C1 segment of cervical spinal cord (tissue), 14 donors: ENCODE measurements at regions not wholly inside any gene's neighbourhood (a gene's known extent, or its start where the extent isn't known, plus 50 kb on each side); places are given as distances from the start of the nearest gene placed in this dataset.
A peak's percentile ranks its signal among the peaks of the same experiment; 100 is the strongest.
"Not testable (repeated sequence)": the region's sequence is repeated elsewhere in the genome, so short reads cannot be mapped to it uniquely, and the experiment has no call there.

Experiments used
- DNase-seq, 14 donors: peaks; one replicate each; lab custom pipeline; 2025; lab: John Stamatoyannopoulos, UW

- DNase-seq: no peak
Observed at GRCh38 chr2:61677942-61678341, 139.8 kb upstream of the XPO1 start.

DNA sequence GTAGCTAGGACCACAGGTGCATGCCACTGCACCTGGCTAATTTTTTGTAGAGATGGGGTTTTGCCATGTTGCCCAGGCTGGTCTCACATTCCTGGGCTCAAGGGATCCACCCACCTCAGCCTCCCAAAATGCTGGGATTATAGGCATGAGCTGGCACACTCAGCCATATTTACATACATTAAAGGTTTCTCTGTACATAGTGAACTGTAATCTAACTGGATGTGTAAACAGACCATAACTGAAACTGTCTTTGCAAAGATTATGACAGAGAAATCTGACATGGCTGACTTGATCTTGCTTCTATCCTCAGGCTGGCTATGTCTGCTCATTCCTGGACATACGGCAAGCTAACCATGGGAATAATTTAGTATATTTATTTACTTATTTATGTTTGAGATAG lies 139.2 kb upstream of the XPO1 start:
- no peak for DNase-seq

GRCh38 chr2:61675204-61675603 lies 137.0 kb upstream of the XPO1 start:
- no peak for DNase-seq

GRCh38 chr2:61671561-61672315 lies 133.6 kb upstream of the XPO1 start:
- peak in 5 of 14 donors; percentile 11 to 32 (median 12) for DNase-seq

DNA sequence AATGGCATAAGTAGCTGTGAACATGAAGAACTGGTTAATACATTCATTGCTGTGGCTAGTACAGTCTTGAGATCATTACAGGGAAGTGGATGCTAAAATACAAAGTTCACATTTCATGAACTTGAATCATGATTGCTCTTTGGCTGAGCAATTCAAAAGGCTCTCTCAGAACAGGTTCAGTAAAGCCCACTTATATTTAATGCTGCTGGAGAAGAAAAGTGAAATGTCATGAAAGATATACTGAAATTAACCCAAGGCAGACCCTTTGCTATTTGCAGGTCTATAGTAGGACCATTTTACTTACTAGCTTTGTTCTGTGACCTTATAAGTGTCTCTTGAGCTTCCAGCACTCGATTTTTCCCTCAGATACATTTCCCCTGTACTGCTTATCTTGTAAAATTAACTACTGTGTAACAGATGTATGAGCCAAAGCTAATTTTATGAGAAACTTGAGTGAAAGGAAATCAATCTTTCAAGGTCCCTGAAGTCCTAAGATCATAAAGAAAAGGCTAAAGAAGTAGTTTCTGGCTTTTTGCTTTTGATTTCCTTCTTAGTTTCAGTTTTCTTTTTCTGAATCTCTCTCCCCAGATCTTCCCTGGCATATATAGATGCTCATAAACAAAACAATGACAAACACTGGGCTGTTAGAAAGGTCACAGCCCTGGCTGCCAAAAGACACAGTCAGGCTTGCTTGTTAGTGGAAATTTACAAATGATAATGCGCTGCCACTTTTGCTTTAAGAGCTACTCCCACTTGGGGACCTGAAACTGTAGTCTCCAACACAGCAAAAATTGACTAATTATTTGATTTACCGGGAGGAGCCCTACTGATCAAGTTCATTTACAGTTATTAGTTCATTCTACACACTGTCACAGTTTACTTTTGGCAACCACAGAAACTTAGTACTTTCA lies 132.7 kb upstream of the XPO1 start:
- peak in 9 of 14 donors; percentile 5 to 57 (median 23) for DNase-seq

- DNase-seq: no peak
Observed at GRCh38 chr2:61664190-61664589, 126.0 kb upstream of the XPO1 start.

DNA sequence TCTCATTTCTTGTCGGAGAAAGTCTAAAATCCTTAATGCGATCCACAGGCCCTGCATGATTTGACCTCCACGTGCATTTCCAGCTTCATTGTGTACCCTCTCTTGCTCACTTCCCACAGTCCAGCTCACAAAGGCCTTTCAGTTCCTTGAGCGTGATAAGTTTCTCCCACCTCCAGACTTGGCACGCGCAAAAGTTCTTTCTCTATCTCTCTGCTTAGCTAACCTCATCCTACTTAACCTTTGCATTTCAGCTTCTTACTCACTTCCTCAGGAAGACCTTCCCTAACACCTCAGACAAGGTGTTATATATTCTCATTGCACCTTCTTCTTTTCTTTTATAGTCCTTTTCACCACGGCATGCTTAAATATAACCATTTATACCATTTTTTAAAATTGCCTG lies 124.8 kb upstream of the XPO1 start:
- no peak for DNase-seq

DNA sequence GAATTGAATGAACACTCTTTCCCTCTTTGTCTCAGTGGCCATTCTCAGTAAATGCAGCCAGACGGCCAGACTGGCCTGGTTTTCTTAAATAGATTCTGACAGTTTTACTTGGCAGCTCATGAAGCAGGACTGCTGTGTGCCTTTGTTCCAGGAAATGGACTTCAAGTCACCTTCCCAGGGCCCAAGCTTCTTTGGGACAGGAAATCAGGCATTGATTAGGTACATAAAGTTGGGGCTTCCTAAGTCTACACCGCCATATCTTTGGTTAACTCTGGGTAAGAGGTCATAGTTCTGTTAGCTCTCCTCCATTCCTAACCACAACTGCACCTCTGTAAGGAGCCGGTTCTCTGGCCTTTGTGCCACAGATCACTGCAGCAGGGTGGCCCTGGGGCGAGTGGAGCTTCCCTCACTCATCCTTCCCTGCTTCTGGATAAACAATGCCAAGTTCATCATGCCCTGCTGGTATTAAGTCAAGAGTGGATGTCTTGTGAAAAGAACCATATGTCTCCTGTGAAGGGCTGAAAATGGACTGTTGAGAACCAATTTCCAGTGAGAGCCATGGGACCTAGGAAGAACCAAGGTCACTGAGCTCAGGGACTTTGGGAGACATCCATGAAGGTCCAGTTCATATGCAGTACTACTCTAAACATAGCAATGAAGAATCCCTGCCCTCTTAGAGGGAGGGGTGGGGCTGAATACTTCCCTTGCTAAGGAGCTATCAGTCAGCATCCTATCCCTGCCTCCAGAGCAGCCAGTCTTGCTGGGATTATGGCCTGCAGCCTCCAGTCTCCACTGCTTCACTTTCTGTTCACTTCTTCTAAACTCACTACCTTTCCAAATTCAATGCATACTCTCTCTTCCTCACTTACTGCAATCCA lies 122.6 kb upstream of the XPO1 start:
- peak in 2 of 14 donors; percentile 12 to 13 for DNase-seq

DNA sequence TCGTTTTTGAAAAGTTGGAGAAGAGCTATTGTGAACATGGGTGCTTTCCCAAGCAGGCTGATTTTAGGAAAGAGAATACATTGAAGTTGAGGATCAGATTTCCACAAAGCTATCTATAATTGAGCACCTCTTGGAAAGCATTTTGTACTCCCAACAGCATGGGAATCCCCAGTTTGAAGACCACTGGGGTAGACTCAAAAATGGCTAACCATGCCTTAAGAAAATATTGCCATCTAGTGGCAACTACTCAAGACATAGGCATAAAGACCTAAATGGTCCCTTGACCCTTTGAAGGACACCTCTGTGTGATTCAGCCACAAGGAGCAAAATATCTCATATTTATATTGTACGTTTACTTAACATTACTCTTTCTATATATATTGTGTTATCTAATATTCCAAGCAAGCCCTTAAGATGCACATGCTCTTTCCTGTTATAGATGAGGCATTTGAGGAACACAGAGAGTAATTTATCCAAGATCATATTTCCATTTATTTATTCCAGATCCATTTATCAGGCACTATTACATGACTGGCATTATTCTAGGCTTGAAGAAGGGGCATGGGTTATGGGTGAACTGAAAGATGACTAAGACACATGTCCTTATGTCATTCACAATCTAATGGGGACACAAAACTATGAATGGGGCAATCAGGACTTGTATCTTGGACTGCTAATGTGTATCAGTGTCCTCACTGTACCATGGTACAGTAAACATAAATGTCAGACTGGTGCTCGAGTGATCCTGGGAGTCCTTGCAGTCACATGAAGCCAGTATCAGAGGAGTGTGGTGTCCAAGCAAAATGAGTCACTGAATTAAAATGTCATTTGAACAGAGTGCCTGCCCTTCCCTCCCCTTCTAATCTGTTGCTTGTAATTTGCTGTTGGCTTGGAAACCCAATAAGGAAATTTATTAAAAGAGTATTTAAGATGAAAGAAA lies 121.0 kb upstream of the XPO1 start:
- no peak for DNase-seq

- DNase-seq: not testable (repeated sequence)
Observed at GRCh38 chr2:61649946-61650345, 111.8 kb upstream of the XPO1 start.

- no peak for DNase-seq
Observed at GRCh38 chr2:61649021-61649420, 110.9 kb upstream of the XPO1 start.

DNA sequence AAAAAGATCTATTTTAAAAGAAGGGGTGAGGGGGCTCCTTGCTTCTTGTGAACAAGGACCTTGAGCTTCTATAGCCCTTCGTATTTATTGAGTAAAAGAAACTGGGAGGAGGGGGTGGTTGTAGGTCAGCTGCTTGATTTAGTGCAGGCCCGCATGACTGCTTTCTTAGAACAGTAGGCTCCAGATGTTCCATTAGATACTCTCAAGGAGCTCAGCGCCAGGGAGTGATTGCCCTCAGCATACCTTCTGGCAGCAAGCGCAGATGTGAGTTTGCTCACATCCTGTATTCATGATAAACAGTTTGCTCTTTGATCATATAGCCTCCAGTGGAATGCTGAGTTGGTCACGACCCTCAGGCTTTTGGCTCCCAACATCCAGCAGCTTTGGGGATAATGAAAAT lies 108.9 kb upstream of the XPO1 start:
- no peak for DNase-seq

- DNase-seq: no peak
Observed at GRCh38 chr2:61645911-61646310, 107.8 kb upstream of the XPO1 start.

GRCh38 chr2:61643153-61643552 lies 105.0 kb upstream of the XPO1 start:
- not testable (repeated sequence) for DNase-seq

DNA sequence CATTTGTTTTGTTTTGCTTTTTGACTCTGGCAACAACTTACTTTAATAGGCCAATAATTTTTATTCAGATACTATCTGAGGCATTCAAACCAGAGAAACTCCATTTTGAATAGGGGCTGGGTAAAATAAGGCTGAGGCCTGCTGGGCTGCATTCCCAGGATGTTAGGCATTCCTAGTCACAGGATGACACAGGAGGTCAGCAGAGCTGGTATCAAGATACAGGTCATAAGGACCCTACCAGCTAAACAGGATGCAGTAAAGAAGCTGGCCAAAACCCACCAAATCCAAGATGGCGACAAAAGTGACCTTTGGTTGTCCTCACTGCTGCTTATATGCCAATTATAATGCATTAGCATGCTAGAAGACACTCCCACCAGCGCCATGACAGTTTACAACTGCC lies 102.2 kb upstream of the XPO1 start:
- DNase-seq: no peak

DNA sequence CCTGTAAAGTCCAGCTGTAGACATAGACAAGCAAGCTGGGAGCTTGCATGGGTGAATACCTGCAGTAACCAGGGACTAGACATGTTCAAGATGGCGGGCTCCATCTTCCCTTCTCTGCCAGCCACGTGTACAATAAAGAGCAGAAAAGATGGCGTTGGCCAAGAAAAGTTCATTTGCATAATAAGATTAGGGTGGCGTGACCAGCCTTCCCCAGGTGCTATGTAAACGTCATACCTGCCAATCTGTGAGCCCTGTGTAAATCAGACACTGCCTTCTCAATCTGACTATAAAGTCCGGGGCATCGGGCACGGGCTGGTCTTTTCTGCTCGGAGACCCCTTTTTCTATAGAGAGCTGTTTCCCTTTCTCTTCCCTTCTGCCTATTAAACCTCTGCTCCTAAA lies 101.6 kb upstream of the XPO1 start:
- no peak for DNase-seq

GRCh38 chr2:61636686-61637085 lies 98.5 kb upstream of the XPO1 start:
- DNase-seq: no peak

DNA sequence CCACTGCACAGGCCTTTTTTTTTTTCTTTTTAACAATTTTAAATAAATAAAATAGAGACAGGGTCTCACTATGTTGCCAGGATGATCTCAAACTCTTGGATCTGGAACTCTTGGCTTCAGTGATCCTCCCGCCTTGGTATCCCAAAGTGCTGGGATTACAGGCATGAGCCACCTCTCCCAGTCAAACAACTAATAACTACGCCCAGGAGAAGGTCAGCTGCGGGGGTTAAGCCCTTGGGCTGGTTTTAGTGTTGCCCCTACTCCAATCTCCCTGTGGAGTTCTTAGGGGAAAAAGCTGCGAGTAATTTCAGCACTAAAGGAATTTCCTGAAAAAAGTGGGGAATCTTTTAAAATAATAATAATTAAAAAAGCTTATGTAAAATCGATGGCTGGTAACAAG lies 96.4 kb upstream of the XPO1 start:
- DNase-seq: no peak

GRCh38 chr2:61633250-61633649 lies 95.1 kb upstream of the XPO1 start:
- DNase-seq: no peak

DNA sequence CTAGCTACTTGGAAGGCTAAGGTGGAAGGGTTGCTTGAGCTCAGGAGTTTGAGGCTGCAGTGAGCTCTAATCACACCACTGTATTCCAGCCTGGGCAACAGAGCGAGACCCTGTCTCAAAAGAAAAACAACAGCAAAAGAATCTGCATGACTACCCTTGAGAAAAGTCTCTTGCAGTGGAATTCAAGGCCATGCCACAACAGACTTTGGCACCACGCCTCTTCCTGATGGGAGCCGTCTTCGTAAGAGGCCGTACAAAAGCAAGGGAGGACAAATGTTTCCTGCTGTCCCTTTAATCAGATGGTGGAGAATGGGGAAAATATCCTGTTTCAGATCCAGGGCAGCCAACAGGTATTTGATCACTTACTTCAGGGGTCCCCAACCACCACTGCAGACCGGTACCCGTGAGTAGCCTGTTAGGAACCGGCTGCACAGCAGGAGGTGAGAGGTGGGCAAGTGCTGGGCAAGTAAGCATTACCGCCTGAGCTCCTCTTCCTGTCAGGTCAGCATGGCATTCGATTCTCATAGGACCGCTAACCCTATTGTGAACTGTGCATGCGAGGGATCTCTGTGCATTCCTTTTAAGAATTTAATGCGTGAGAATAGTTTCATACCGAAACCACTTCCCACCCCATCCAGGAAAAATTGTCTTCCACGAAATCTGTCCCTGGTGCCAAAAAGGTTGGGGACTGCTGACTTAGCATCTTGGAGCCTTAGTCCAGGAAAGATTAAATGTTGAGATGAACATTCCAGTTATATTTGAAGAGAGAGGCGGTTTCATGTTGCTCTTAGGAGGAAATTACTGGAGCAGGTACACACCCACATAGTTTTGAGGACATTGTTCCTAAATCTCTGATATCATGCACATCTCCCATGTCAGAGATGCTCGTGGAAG lies 94.4 kb upstream of the XPO1 start:
- DNase-seq: no peak
